ENCODE measurements at regions not wholly inside any gene's neighbourhood (a gene's known extent, or its start where the extent isn't known, plus 50 kb on each side); places are given as distances from the start of the nearest gene placed in this dataset.

DNA sequence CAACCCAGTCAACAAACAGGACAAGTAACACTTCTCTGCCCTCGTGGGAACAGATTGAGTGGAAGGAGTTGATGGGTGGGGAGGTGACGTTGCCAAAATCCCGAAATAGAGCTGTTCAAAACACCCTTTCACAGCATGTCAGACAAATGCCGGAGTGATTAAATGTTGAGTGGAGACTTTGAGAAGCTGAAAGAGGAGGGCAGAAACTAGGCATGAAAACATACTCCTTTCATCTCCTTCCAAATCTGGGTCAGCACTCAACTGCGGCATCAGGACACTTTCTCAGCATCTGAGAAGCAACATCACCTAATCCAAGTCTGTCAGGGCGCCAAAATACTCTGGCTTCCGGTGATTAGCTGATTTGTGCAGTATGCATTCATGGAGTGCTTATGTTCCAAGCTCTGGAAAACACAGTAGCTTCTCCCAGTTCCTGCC, 51.5 kb upstream of the MRI1 start:
- DNase-seq (no peak), FAIRE-seq (no peak)
- Histone ChIP-seq H3K27ac (ENCODE audit: low read depth in 2 of 2, low read length in 2 of 2) (no peak overlapping the region), H3K27me3 (ENCODE audit: control insufficient read depth, insufficient read depth, low read length) (no peaks in the 10 kb centered on the region), H3K36me3 (ENCODE audit: control insufficient read depth in 2 of 3, insufficient read depth in 3 of 3, low read length in 3 of 3) (no peaks in the 10 kb centered on the region), H3K9ac (ENCODE audit: low read length in 3 of 3) (no peak overlapping the region), H3K9me3 (ENCODE audit: control insufficient read depth in 2 of 3, insufficient read depth in 1 of 3, low read length in 3 of 3) (peaks cover 0 to 4% (median 0%) of the 10 kb centered on the region in 3 donors), H3K4me3 (ENCODE audit: low read length in 3 of 3) (no peak overlapping the region), H3K4me1 (ENCODE audit: control insufficient read depth in 2 of 3, insufficient read depth in 2 of 3, low read depth in 1 of 3, low read length in 3 of 3) (no peaks in the 10 kb centered on the region)
- intact Hi-C loops (cut with DNase I): loop anchor here (10.0 kb wide), 1 partner anchor 108 kb away; no protein-coding TSS in a partner anchor
- TF ChIP-seq CTCF (IDR thresholded peaks at IDR 0.05; ENCODE audit: borderline replicate concordance, extremely low read depth, insufficient read depth): no peak

DNA sequence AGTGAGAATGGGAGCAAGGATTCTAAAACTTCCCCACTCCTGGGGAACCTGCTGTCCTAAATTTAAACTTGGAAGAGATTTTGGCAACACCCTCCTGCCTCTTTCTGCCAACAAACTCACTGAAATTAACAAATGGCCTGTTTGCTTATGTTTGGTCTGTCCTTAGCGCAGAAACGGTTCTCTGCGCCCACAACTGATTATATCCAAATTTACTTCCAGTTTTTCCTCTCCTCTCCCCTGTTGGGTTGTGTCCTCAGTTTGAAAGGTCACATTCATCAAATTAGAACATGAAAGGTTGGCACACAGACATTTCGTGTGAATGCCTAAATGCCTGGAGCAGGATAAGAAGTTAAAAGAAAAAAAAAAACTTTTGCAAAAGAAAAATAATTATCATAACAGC, 56.4 kb upstream of the MRI1 start:
- TF ChIP-seq CTCF (IDR thresholded peaks at IDR 0.05; ENCODE audit: borderline replicate concordance, extremely low read depth, insufficient read depth): no peak
- DNase-seq: no peak
- intact Hi-C loops (cut with DNase I): no loop called here

DNA sequence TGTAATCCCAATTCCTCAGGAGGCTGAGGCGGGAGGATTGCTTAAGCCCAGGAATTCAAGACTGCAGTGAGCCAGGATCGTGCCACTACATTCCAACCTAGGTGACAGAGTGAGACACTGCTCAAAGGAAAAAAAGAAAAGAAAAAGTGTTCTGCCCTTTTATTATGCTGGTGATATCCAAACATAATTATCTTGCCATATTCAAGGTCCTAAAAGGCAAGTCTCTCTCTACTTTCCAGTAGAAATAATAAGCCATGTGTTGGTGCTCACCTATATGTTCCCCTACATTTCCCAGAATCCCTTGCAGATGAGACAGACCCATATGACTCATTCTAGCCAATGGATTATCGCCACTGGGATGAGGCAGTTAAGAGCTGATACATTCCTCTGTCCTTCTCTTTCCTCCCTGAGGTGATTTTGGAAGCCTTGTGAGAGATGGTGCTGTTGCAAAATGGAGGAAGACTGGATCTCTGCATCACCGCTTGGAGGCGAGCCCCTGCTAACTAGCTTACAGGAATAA, 58.3 kb upstream of the MRI1 start:
- H3K4me1 ChIP-seq (ENCODE audit: control insufficient read depth in 2 of 3, insufficient read depth in 2 of 3, low read depth in 1 of 3, low read length in 3 of 3): no peaks in the 10 kb centered on the region
- H3K36me3 ChIP-seq (ENCODE audit: control insufficient read depth in 2 of 3, insufficient read depth in 3 of 3, low read length in 3 of 3): no peaks in the 10 kb centered on the region
- no peak overlapping the region for H3K4me3 ChIP-seq (ENCODE audit: low read length in 3 of 3)
- intact Hi-C loops (cut with DNase I): no loop called here
- TF ChIP-seq CTCF (IDR thresholded peaks at IDR 0.05; ENCODE audit: borderline replicate concordance, extremely low read depth, insufficient read depth): no peak
- no peak overlapping the region for H3K9ac ChIP-seq (ENCODE audit: low read length in 3 of 3)
- peaks cover 1 to 8% (median 5%) of the 10 kb centered on the region in 3 donors for H3K9me3 ChIP-seq (ENCODE audit: control insufficient read depth in 2 of 3, insufficient read depth in 1 of 3, low read length in 3 of 3)
- H3K27me3 ChIP-seq (ENCODE audit: control insufficient read depth, insufficient read depth, low read length): no peaks in the 10 kb centered on the region
- DNase-seq (no peak), FAIRE-seq (no peak)
- H3K27ac ChIP-seq (ENCODE audit: low read depth in 2 of 2, low read length in 2 of 2): no peak overlapping the region

More for the DNA sequence above, 56.4 kb upstream of the MRI1 start:
- H3K9me3 ChIP-seq (ENCODE audit: control insufficient read depth in 2 of 3, insufficient read depth in 1 of 3, low read length in 3 of 3): peaks cover 0 to 4% (median 0%) of the 10 kb centered on the region in 3 donors
- H3K4me1 ChIP-seq (ENCODE audit: control insufficient read depth in 2 of 3, insufficient read depth in 2 of 3, low read depth in 1 of 3, low read length in 3 of 3): no peaks in the 10 kb centered on the region
- H3K27me3 ChIP-seq (ENCODE audit: control insufficient read depth, insufficient read depth, low read length): no peaks in the 10 kb centered on the region
- H3K4me3 ChIP-seq (ENCODE audit: low read length in 3 of 3): no peak overlapping the region
- H3K9ac ChIP-seq (ENCODE audit: low read length in 3 of 3): no peak overlapping the region
- no peak for FAIRE-seq
- no peak overlapping the region for H3K27ac ChIP-seq (ENCODE audit: low read depth in 2 of 2, low read length in 2 of 2)
- no peaks in the 10 kb centered on the region for H3K36me3 ChIP-seq (ENCODE audit: control insufficient read depth in 2 of 3, insufficient read depth in 3 of 3, low read length in 3 of 3)

GRCh38 chr19:13705201-13705600, 59.1 kb upstream of the MRI1 start:
- no peak for TF ChIP-seq CTCF (IDR thresholded peaks at IDR 0.05; ENCODE audit: borderline replicate concordance, extremely low read depth, insufficient read depth)
- FAIRE-seq: no peak
- intact Hi-C loops (cut with DNase I): no loop called here

More at GRCh38 chr19:13705201-13705600, 59.1 kb upstream of the MRI1 start:
- no peaks in the 10 kb centered on the region for H3K27me3 ChIP-seq (ENCODE audit: control insufficient read depth, insufficient read depth, low read length)
- no peak overlapping the region for H3K27ac ChIP-seq (ENCODE audit: low read depth in 2 of 2, low read length in 2 of 2)
- DNase-seq: no peak
- H3K4me1 ChIP-seq (ENCODE audit: control insufficient read depth in 2 of 3, insufficient read depth in 2 of 3, low read depth in 1 of 3, low read length in 3 of 3): no peaks in the 10 kb centered on the region
- no peak overlapping the region for H3K4me3 ChIP-seq (ENCODE audit: low read length in 3 of 3)
- no peaks in the 10 kb centered on the region for H3K36me3 ChIP-seq (ENCODE audit: control insufficient read depth in 2 of 3, insufficient read depth in 3 of 3, low read length in 3 of 3)
- no peak overlapping the region for H3K9ac ChIP-seq (ENCODE audit: low read length in 3 of 3)
- peaks cover 1 to 8% (median 5%) of the 10 kb centered on the region in 3 donors for H3K9me3 ChIP-seq (ENCODE audit: control insufficient read depth in 2 of 3, insufficient read depth in 1 of 3, low read length in 3 of 3)

All from kidney (tissue), 13 donors.